Mesenteric fat pad (tissue), 1 donor: ENCODE measurements at regions not wholly inside any gene's neighbourhood (a gene's known extent, or its start where the extent isn't known, plus 50 kb on each side); places are given as distances from the start of the nearest gene placed in this dataset.

Experiments used
- DNase-seq: peaks from one replicate; pipeline ENCODE4 v3.0.0-alpha.2; 2020; ENCODE audit warnings: low spot score
- donor health status: DM: yes; HTN: yes; CAD: no.

GRCh38 chr3:124438813-124439212 is 291.4 kb upstream of the UMPS start:
- DNase-seq, result no peak

- DNase-seq, result no peak
These were observed 290.6 kb upstream of the UMPS start for GRCh38 chr3:124439603-124440002.

- DNase-seq, result no peak
These were observed 288.5 kb upstream of the UMPS start for GRCh38 chr3:124441766-124442165.

GRCh38 chr3:124442463-124442862 is 287.8 kb upstream of the UMPS start:
- DNase-seq, result no peak

- DNase-seq, result no peak
These were observed 286.8 kb upstream of the UMPS start for GRCh38 chr3:124443446-124443845.

GRCh38 chr3:124444075-124444474 is 286.2 kb upstream of the UMPS start:
- DNase-seq, result no peak

GRCh38 chr3:124444896-124445295 is 285.4 kb upstream of the UMPS start:
- no peak for DNase-seq

GRCh38 chr3:124447845-124448244 is 282.4 kb upstream of the UMPS start:
- no peak for DNase-seq

GRCh38 chr3:124448954-124449353 is 281.3 kb upstream of the UMPS start:
- DNase-seq, result no peak

GRCh38 chr3:124450366-124450765 is 279.9 kb upstream of the UMPS start:
- no peak for DNase-seq

- DNase-seq, result no peak
These were observed 278.5 kb upstream of the UMPS start for GRCh38 chr3:124451630-124452317.

GRCh38 chr3:124453189-124453588 is 277.1 kb upstream of the UMPS start:
- DNase-seq, result no peak

- no peak for DNase-seq
These were observed 274.4 kb upstream of the UMPS start for GRCh38 chr3:124455891-124456290.

GRCh38 chr3:124456506-124456905 is 273.7 kb upstream of the UMPS start:
- no peak for DNase-seq

GRCh38 chr3:124459678-124460077 is 270.6 kb upstream of the UMPS start:
- DNase-seq, result no peak

GRCh38 chr3:124461126-124461525 is 269.1 kb upstream of the UMPS start:
- no peak for DNase-seq

- no peak for DNase-seq
These were observed 268.2 kb upstream of the UMPS start for GRCh38 chr3:124461838-124462632.

GRCh38 chr3:124463234-124463633 is 267.0 kb upstream of the UMPS start:
- DNase-seq, result no peak

- DNase-seq, result no peak
These were observed 262.0 kb upstream of the UMPS start for GRCh38 chr3:124467980-124468902.

GRCh38 chr3:124469555-124469954 is 260.7 kb upstream of the UMPS start:
- no peak for DNase-seq

- no peak for DNase-seq
These were observed 251.4 kb upstream of the UMPS start for GRCh38 chr3:124478830-124479229.
